H9 (cell line): ENCODE measurements at regions not wholly inside any gene's neighbourhood (a gene's known extent, or its start where the extent isn't known, plus 50 kb on each side); places are given as distances from the start of the nearest gene placed in this dataset.

Source experiments
- DNase-seq: peaks from one replicate; pipeline ENCODE4 v3.0.0-alpha.2; 2017
- H2AFZ ChIP-seq: one replicate; pipeline ENCODE4 v1.6.1; 2013; ENCODE audit warnings: mild to moderate bottlenecking, low read length, control low read depth, moderate library complexity
- H2AK5ac ChIP-seq: 2 replicates; pipeline ENCODE4 v1.6.1; 2013; ENCODE audit warnings: low read length, control low read depth, mixed read lengths; ENCODE audit not compliant: insufficient read length
- H2BK120ac ChIP-seq: one replicate; pipeline ENCODE4 v1.6.1; 2013; ENCODE audit warnings: low read depth, mild to moderate bottlenecking, low read length, control low read depth, inconsistent platforms; ENCODE audit not compliant: poor library complexity, severe bottlenecking
- H2BK12ac ChIP-seq: 2 replicates; pipeline ENCODE4 v1.6.1; 2013; ENCODE audit warnings: low read length, control low read depth, mixed read lengths, low read depth; ENCODE audit not compliant: insufficient read length
- H2BK15ac ChIP-seq: 2 replicates; pipeline ENCODE4 v1.6.1; 2013; ENCODE audit warnings: low read depth, low read length, control low read depth
- H2BK20ac ChIP-seq: one replicate; pipeline ENCODE4 v1.6.1; 2013; ENCODE audit warnings: low read depth, mild to moderate bottlenecking, low read length, control low read depth, inconsistent platforms; ENCODE audit not compliant: poor library complexity, severe bottlenecking
- H2BK5ac ChIP-seq: 2 replicates; pipeline ENCODE4 v1.6.1; 2013; ENCODE audit warnings: low read length, control low read depth, mixed read lengths; ENCODE audit not compliant: insufficient read length
- H3K14ac ChIP-seq: 2 replicates; pipeline ENCODE4 v1.6.1; 2013; ENCODE audit warnings: low read length, control low read depth; ENCODE audit not compliant: insufficient read depth
- H3K18ac ChIP-seq: 2 replicates; pipeline ENCODE4 v1.6.1; 2013; ENCODE audit warnings: low read depth, mild to moderate bottlenecking, mixed read lengths, low read length, control low read depth; ENCODE audit not compliant: insufficient read length
- H3K23ac ChIP-seq: 2 replicates; pipeline ENCODE4 v1.6.1; 2013; ENCODE audit warnings: low read length, control low read depth, mixed read lengths, low read depth; ENCODE audit not compliant: insufficient read length
- H3K23me2 ChIP-seq: 2 replicates; pipeline ENCODE4 v1.6.1; 2013; ENCODE audit warnings: low read depth, mild to moderate bottlenecking, mixed read lengths, low read length, control low read depth; ENCODE audit not compliant: insufficient read length, poor library complexity, severe bottlenecking
- H3K27ac ChIP-seq: 2 replicates; pipeline ENCODE4 v1.5.1; 2013; ENCODE audit warnings: low read length, control low read depth, mixed read lengths, low read depth; ENCODE audit not compliant: insufficient read length
- H3K27me3 ChIP-seq: 2 replicates; pipeline ENCODE4 v1.6.1; 2013; ENCODE audit warnings: low read length, control low read depth, inconsistent platforms; ENCODE audit not compliant: insufficient read depth
- H3K4ac ChIP-seq: 2 replicates; pipeline ENCODE4 v1.6.1; 2013; ENCODE audit warnings: low read depth, mild to moderate bottlenecking, control low read depth, inconsistent platforms, low read length, moderate library complexity
- H3K4me1 ChIP-seq: 2 replicates; pipeline ENCODE4 v1.6.1; 2013; ENCODE audit warnings: low read length, control low read depth, inconsistent platforms; ENCODE audit not compliant: insufficient read depth
- H3K4me2 ChIP-seq: 2 replicates; pipeline ENCODE4 v1.6.1; 2013; ENCODE audit warnings: low read length, control low read depth, mixed read lengths; ENCODE audit not compliant: insufficient read length, insufficient read depth
- H3K56ac ChIP-seq: 2 replicates; pipeline ENCODE4 v1.6.1; 2013; ENCODE audit warnings: low read depth, mild to moderate bottlenecking, mixed read lengths, low read length, control low read depth; ENCODE audit not compliant: insufficient read length
- H3K79me1 ChIP-seq: 2 replicates; pipeline ENCODE4 v1.6.1; 2013; ENCODE audit warnings: low read depth, mild to moderate bottlenecking, moderate library complexity, low read length, control low read depth, inconsistent platforms; ENCODE audit not compliant: insufficient read depth, poor library complexity, severe bottlenecking
- H3K79me2 ChIP-seq: 2 replicates; pipeline ENCODE4 v1.6.1; 2013; ENCODE audit warnings: low read length, control low read depth, inconsistent platforms; ENCODE audit not compliant: insufficient read depth
- H3K9ac ChIP-seq: 2 replicates; pipeline ENCODE4 v1.6.1; 2013; ENCODE audit warnings: low read length, control low read depth, mixed read lengths; ENCODE audit not compliant: insufficient read length; ENCODE audit errors: extremely low read depth
- H3K9me3 ChIP-seq: one replicate; pipeline ENCODE4 v1.6.1; 2013; ENCODE audit warnings: low read depth, low read length, inconsistent platforms; ENCODE audit not compliant: control insufficient read depth
- H3T11ph ChIP-seq: one replicate; pipeline ENCODE4 v1.6.1; 2013; ENCODE audit warnings: mild to moderate bottlenecking, low read length, control low read depth, inconsistent platforms
- H4K20me1 ChIP-seq: one replicate; pipeline ENCODE4 v1.6.1; 2013; ENCODE audit not compliant: control insufficient read depth, insufficient read length, insufficient read depth
- H4K5ac ChIP-seq: 2 replicates; pipeline ENCODE4 v1.6.1; 2013; ENCODE audit warnings: low read depth, mild to moderate bottlenecking, mixed read lengths, low read length, control low read depth; ENCODE audit not compliant: insufficient read length
- H4K8ac ChIP-seq: replicated peaks from 2 replicates; pipeline ENCODE4 v1.6.1; 2013; ENCODE audit warnings: low read length, control low read depth, mixed read lengths, low read depth; ENCODE audit not compliant: insufficient read length
- H4K91ac ChIP-seq: 2 replicates; pipeline ENCODE4 v1.6.1; 2013; ENCODE audit warnings: low read depth, mild to moderate bottlenecking, moderate library complexity, mixed read lengths, low read length, control low read depth; ENCODE audit not compliant: insufficient read length
- H3K27ac Mint-ChIP-seq, 3 experiments: 2 replicates in 2 of 3; 3 replicates in 1 of 3; pipeline ENCODE4 v1.8.0; 2020 to 2021; ENCODE audit warnings: mixed read lengths in 3 of 3, mild to moderate bottlenecking in 1 of 3, moderate library complexity in 1 of 3
- H3K27me3 Mint-ChIP-seq: 2 replicates; pipeline ENCODE4 v1.8.0; 2021; ENCODE audit warnings: low read depth, mild to moderate bottlenecking, moderate library complexity, mixed read lengths
- H3K36me3 Mint-ChIP-seq, 3 experiments: 2 replicates in 2 of 3; 3 replicates in 1 of 3; pipeline ENCODE4 v1.8.0; 2020 to 2021; ENCODE audit warnings: low read depth in 3 of 3, mixed read lengths in 3 of 3; ENCODE audit not compliant: insufficient read depth in 1 of 3
- H3K4me1 Mint-ChIP-seq, 2 experiments: 2 replicates each; pipeline ENCODE4 v1.8.0; 2020; ENCODE audit warnings: mixed read lengths in 2 of 2
- H3K4me3 Mint-ChIP-seq, 2 experiments: 2 replicates in 1 of 2; 3 replicates in 1 of 2; pipeline ENCODE4 v1.8.0; 2020 to 2021; ENCODE audit warnings: mild to moderate bottlenecking in 2 of 2, mixed read lengths in 2 of 2, moderate library complexity in 1 of 2
- H3K9me3 Mint-ChIP-seq, 2 experiments: 2 replicates in 1 of 2; 3 replicates in 1 of 2; pipeline ENCODE4 v1.8.0; 2020; ENCODE audit warnings: mild to moderate bottlenecking in 2 of 2, mixed read lengths in 2 of 2, moderate library complexity in 1 of 2
- CTCF ChIP-seq: fragments of 200-600 bp; sonication (generic); conservative IDR thresholded peaks from 3 replicates; pipeline ENCODE4 v1.8.0; 2021; ENCODE audit warnings: antibody characterized with exemption, mild to moderate bottlenecking
- WGBS: extraction: QIAGEN DNeasy Blood & Tissue Kit; methylation state at CpG from one replicate; pipeline ENCODE4 v1.1.7; 2013; ENCODE audit warnings: missing lambda C conversion rate, low lambda C conversion rate, mixed read lengths; ENCODE audit not compliant: insufficient read length; ENCODE audit errors: extremely low coverage; 5-methylcytosine and 5-hydroxymethylcytosine counted together

- no peak overlapping the region for H3K23ac ChIP-seq
- Mint-ChIP-seq H3K36me3 (peaks cover 0 to 11% (median 2%) of the 10 kb centered on the region in 3 experiments; a peak in 3 of 7 replicates), H3K27ac (no peak overlapping the region), H3K4me3 (no peak overlapping the region), H3K9me3 (peaks cover 0 to 3% of the 10 kb centered on the region in 2 experiments; a peak in 1 of 5 replicates), H3K27me3 (no peaks in the 10 kb centered on the region), H3K4me1 (no peaks in the 10 kb centered on the region)
- H3K27ac ChIP-seq = no peak overlapping the region
- no peak overlapping the region for H2AK5ac ChIP-seq
- H2BK12ac ChIP-seq = no peak overlapping the region
- H3K9ac ChIP-seq = no peak overlapping the region
- no peak overlapping the region for H3K56ac ChIP-seq
- no CpG with 5 or more reads among the region's 2 CpGs for WGBS
- H4K5ac ChIP-seq = no peak overlapping the region
- no peaks in the 10 kb centered on the region for H3K27me3 ChIP-seq
- H3K79me1 ChIP-seq = no peaks in the 10 kb centered on the region
- H4K91ac ChIP-seq = no peak overlapping the region
- no peak overlapping the region for H2BK5ac ChIP-seq
- no peaks in the 10 kb centered on the region for H3K4me1 ChIP-seq
- no peaks in the 10 kb centered on the region for H3K9me3 ChIP-seq
- no peak overlapping the region for H3T11ph ChIP-seq
- H3K4ac ChIP-seq = no peak overlapping the region
- no peak overlapping the region for H2BK15ac ChIP-seq
- no peak overlapping the region for H2BK120ac ChIP-seq
- H3K18ac ChIP-seq = no peak overlapping the region
- no peak overlapping the region for H2AFZ ChIP-seq
- H4K8ac ChIP-seq = no peak overlapping the region
- H3K23me2 ChIP-seq = no peaks in the 10 kb centered on the region
- no peak overlapping the region for H3K14ac ChIP-seq
- no peaks in the 10 kb centered on the region for H4K20me1 ChIP-seq
- H2BK20ac ChIP-seq = no peak overlapping the region
- TF ChIP-seq CTCF = no peak
- no peaks in the 10 kb centered on the region for H3K79me2 ChIP-seq
- no peak for DNase-seq
- no peak overlapping the region for H3K4me2 ChIP-seq
These were observed 812.1 kb upstream of the MIR17HG start for GRCh38 chr13:90535421-90535820.
